Suprapubic skin (tissue), 4 donors: ENCODE measurements at regions not wholly inside any gene's neighbourhood (a gene's known extent, or its start where the extent isn't known, plus 50 kb on each side); places are given as distances from the start of the nearest gene placed in this dataset.

Experiments
- DNase-seq, 2 donors: peaks; one replicate each; pipeline ENCODE4 v3.0.0-alpha.2; 2019; ENCODE audit warnings: low spot score in 2 of 2
- H3K27ac ChIP-seq: fragments of 200-600 bp; sonication (generic); one replicate; pipeline ENCODE4 v1.5.1; 2019
- H3K27me3 ChIP-seq: fragments of 200-600 bp; sonication (generic); one replicate; pipeline ENCODE4 v1.5.1; 2019
- H3K36me3 ChIP-seq: fragments of 200-600 bp; sonication (generic); one replicate; pipeline ENCODE4 v1.5.1; 2019
- H3K4me1 ChIP-seq: fragments of 200-600 bp; sonication (generic); one replicate; pipeline ENCODE4 v1.5.1; 2019
- H3K4me3 ChIP-seq: fragments of 200-600 bp; sonication (generic); one replicate; pipeline ENCODE4 v1.5.1; 2019; ENCODE audit warnings: mild to moderate bottlenecking
- H3K9me3 ChIP-seq: fragments of 200-600 bp; sonication (generic); one replicate; pipeline ENCODE4 v1.5.1; 2019
- CTCF ChIP-seq, 2 donors: fragments of 200-600 bp in 1 of 2; fragments of 450-650 bp in 1 of 2; sonication (generic) in 1 of 2; IDR thresholded peaks; one replicate each; pipeline ENCODE4 v1.5.1; 2016 to 2019; ENCODE audit warnings: antibody characterized with exemption in 2 of 2, mild to moderate bottlenecking in 1 of 2, moderate library complexity in 1 of 2
- EP300 ChIP-seq: sonication (generic); formaldehyde crosslinking; IDR thresholded peaks from one replicate; pipeline ENCODE4 v1.6.1; 2017; ENCODE audit warnings: antibody characterized with exemption
- POLR2A ChIP-seq, 2 donors: fragments of 450-650 bp; IDR thresholded peaks; one replicate each; pipeline ENCODE4 v1.6.1; 2017; ENCODE audit warnings: antibody characterized with exemption in 2 of 2, mild to moderate bottlenecking in 2 of 2, moderate library complexity in 2 of 2
- POLR2AphosphoS5 ChIP-seq, 3 donors: sonication (generic); formaldehyde crosslinking; IDR thresholded peaks; one replicate each; pipeline ENCODE4 v1.6.1; 2017; ENCODE audit warnings: antibody characterized with exemption in 3 of 3
- WGBS: methylation state at CpG from one replicate; pipeline ENCODE4 v1.1.5; 2018; 5-methylcytosine and 5-hydroxymethylcytosine counted together

DNA sequence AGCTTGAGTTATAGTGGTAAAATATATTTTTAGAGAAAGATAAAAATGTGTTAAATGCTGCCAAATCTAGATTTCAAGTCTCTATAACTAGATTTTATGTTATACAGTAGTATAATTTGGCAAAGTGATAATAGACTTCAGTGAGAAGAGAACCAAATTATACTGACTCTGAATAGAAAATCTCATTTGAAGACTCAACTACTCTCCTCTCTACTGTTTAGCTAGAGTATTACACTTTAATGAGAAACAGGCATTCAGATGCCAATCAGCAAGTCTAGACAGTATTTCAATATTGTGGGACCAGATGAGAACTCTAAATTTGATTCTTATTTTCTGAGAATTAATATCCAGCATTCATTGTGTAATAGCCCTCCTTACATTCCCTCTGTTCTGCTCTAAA lies 311.2 kb downstream of the SLITRK5 start:
- Histone ChIP-seq H3K27ac (no peak overlapping the region), H3K27me3 (no peaks in the 10 kb centered on the region), H3K4me1 (no peaks in the 10 kb centered on the region), H3K4me3 (no peak overlapping the region), H3K36me3 (no peaks in the 10 kb centered on the region), H3K9me3 (no peaks in the 10 kb centered on the region)
- no peak for TF ChIP-seq CTCF (IDR thresholded peaks at IDR 0.05)
- TF ChIP-seq EP300 = no peak
- no peak for TF ChIP-seq POLR2A (IDR thresholded peaks at IDR 0.05)
- TF ChIP-seq POLR2AphosphoS5 (IDR thresholded peaks at IDR 0.05) = no peak
- no peak for DNase-seq

GRCh38 chr13:87986639-87987250 lies 315.6 kb downstream of the SLITRK5 start:
- no peak for TF ChIP-seq POLR2AphosphoS5 (IDR thresholded peaks at IDR 0.05)
- TF ChIP-seq CTCF (IDR thresholded peaks at IDR 0.05) = no peak
- no peak for TF ChIP-seq POLR2A (IDR thresholded peaks at IDR 0.05)
- no peak for TF ChIP-seq EP300
- Histone ChIP-seq H3K4me3 (no peak overlapping the region), H3K9me3 (no peaks in the 10 kb centered on the region), H3K36me3 (no peaks in the 10 kb centered on the region), H3K27ac (no peak overlapping the region), H3K4me1 (no peaks in the 10 kb centered on the region), H3K27me3 (no peaks in the 10 kb centered on the region)
- DNase-seq = no peak

- Histone ChIP-seq H3K27ac (no peak overlapping the region), H3K4me1 (no peaks in the 10 kb centered on the region), H3K9me3 (no peaks in the 10 kb centered on the region), H3K4me3 (no peak overlapping the region), H3K27me3 (no peaks in the 10 kb centered on the region), H3K36me3 (no peaks in the 10 kb centered on the region)
- WGBS = 89% methylated on average over 1 of the region's 1 CpG
- no peak for DNase-seq
- no peak for TF ChIP-seq EP300
- no peak for TF ChIP-seq POLR2A (IDR thresholded peaks at IDR 0.05)
- no peak for TF ChIP-seq POLR2AphosphoS5 (IDR thresholded peaks at IDR 0.05)
- TF ChIP-seq CTCF (IDR thresholded peaks at IDR 0.05) = no peak
Measured at GRCh38 chr13:87998081-87998480, 326.9 kb downstream of the SLITRK5 start.

- Histone ChIP-seq H3K36me3 (no peaks in the 10 kb centered on the region), H3K27ac (no peak overlapping the region), H3K27me3 (no peaks in the 10 kb centered on the region), H3K4me3 (no peak overlapping the region), H3K4me1 (no peaks in the 10 kb centered on the region), H3K9me3 (no peaks in the 10 kb centered on the region)
- TF ChIP-seq EP300 (no peak), POLR2A (IDR thresholded peaks at IDR 0.05) (no peak), POLR2AphosphoS5 (IDR thresholded peaks at IDR 0.05) (no peak), CTCF (IDR thresholded peaks at IDR 0.05) (no peak)
- WGBS = 54% methylated on average over 1 of the region's 1 CpG
- no peak for DNase-seq
Measured at GRCh38 chr13:87999240-87999700, 328.1 kb downstream of the SLITRK5 start.

DNA sequence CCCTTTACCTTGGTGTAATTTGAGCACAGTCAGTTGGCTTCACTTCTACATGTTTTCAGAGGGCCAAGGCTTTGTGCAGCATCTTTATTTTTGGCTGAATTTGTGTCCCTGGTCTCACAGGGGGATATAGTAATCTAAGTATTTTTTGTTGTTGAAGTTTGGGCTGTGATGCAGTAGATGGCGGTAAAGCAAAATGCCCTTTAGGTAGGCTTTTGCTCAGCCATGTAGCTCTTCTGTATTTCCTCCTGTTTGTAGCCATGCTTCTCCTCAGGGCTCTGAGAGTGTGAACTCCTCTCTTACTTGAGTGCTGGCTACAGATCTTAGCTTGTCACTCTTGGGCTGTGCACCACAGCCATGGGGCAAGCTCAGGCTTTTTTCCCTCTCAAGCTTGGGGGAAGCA lies 328.6 kb downstream of the SLITRK5 start:
- 94% methylated on average over 1 of the region's 1 CpG for WGBS
- no peaks in the 10 kb centered on the region for H3K36me3 ChIP-seq
- no peaks in the 10 kb centered on the region for H3K9me3 ChIP-seq
- H3K4me3 ChIP-seq = no peak overlapping the region
- no peaks in the 10 kb centered on the region for H3K27me3 ChIP-seq
- no peaks in the 10 kb centered on the region for H3K4me1 ChIP-seq
- no peak for DNase-seq
- no peak overlapping the region for H3K27ac ChIP-seq
- TF ChIP-seq POLR2AphosphoS5 (IDR thresholded peaks at IDR 0.05) = no peak
- TF ChIP-seq CTCF (IDR thresholded peaks at IDR 0.05) = no peak
- TF ChIP-seq EP300 = no peak
- TF ChIP-seq POLR2A (IDR thresholded peaks at IDR 0.05) = no peak
